ENCODE measurements at regions not wholly inside any gene's neighbourhood (a gene's known extent, or its start where the extent isn't known, plus 50 kb on each side); places are given as distances from the start of the nearest gene placed in this dataset.

- no peaks in the 10 kb centered on the region for H3K36me3 ChIP-seq (ENCODE audit: low read depth)
- no peak overlapping the region for H3K27ac ChIP-seq
- no peak overlapping the region for H2AFZ ChIP-seq
- TF ChIP-seq CTCF (conservative IDR thresholded peaks at IDR 0.05): no peak
- no peak for TF ChIP-seq EZH2 (IDR thresholded peaks at IDR 0.05; ENCODE audit: low read depth)
- H4K20me1 ChIP-seq (ENCODE audit: insufficient read depth): no peaks in the 10 kb centered on the region
- ChIA-PET POLR2A (ENCODE audit: unreplicated experiment) (no interaction called here), CTCF (no interaction called here)
- H3K9me3 ChIP-seq (ENCODE audit: insufficient read depth, low read depth): no peaks in the 10 kb centered on the region
- intact Hi-C loops (cut with micrococcal nuclease; ENCODE audit: unreplicated experiment): no loop called here
- no peaks in the 10 kb centered on the region for H3K79me2 ChIP-seq (ENCODE audit: low read depth)
- BruUV-seq (replicated peaks): no TSS peak
- no peaks in the 10 kb centered on the region for H3F3A ChIP-seq (ENCODE audit: insufficient read depth, low read depth)
- no peaks in the 10 kb centered on the region for H3K27me3 ChIP-seq (ENCODE audit: insufficient read depth, low read depth)
- H3K9me2 ChIP-seq (ENCODE audit: insufficient read depth): no peaks in the 10 kb centered on the region
- no peaks in the 10 kb centered on the region for H3K4me1 ChIP-seq (replicated peaks; ENCODE audit: insufficient read depth)
- no peak for DNase-seq
- H3K4me2 ChIP-seq: no peak overlapping the region
- H3K4me3 ChIP-seq: no peak overlapping the region
These were observed 1018.4 kb upstream of the ACVR2A start for GRCh38 chr2:146826388-146826787.

GRCh38 chr2:146821836-146822316 is 1023.0 kb upstream of the ACVR2A start:
- no peaks in the 10 kb centered on the region for H3K9me2 ChIP-seq (ENCODE audit: insufficient read depth)
- TF ChIP-seq EZH2 (IDR thresholded peaks at IDR 0.05; ENCODE audit: low read depth) (no peak), CTCF (conservative IDR thresholded peaks at IDR 0.05) (no peak)

GRCh38 chr2:146820672-146821071 is 1024.2 kb upstream of the ACVR2A start:
- no peaks in the 10 kb centered on the region for H3F3A ChIP-seq (ENCODE audit: insufficient read depth, low read depth)
- ChIA-PET POLR2A (ENCODE audit: unreplicated experiment) (no interaction called here), CTCF (no interaction called here)
- H2AFZ ChIP-seq: no peak overlapping the region
- no peaks in the 10 kb centered on the region; the same call in 1 of the 2 replicates for H3K4me1 ChIP-seq (replicated peaks; ENCODE audit: insufficient read depth)
- no peak for DNase-seq
- H3K36me3 ChIP-seq (ENCODE audit: low read depth): no peaks in the 10 kb centered on the region
- H3K4me3 ChIP-seq: no peak overlapping the region
- intact Hi-C loops (cut with micrococcal nuclease; ENCODE audit: unreplicated experiment): no loop called here
- TF ChIP-seq EZH2 (IDR thresholded peaks at IDR 0.05; ENCODE audit: low read depth): no peak
- TF ChIP-seq CTCF (conservative IDR thresholded peaks at IDR 0.05): no peak
- no peaks in the 10 kb centered on the region for H3K9me3 ChIP-seq (ENCODE audit: insufficient read depth, low read depth)
- H3K79me2 ChIP-seq (ENCODE audit: low read depth): no peaks in the 10 kb centered on the region
- H3K9me2 ChIP-seq (ENCODE audit: insufficient read depth): no peaks in the 10 kb centered on the region
- no peaks in the 10 kb centered on the region for H4K20me1 ChIP-seq (ENCODE audit: insufficient read depth)
- H3K27ac ChIP-seq: no peak overlapping the region
- no peak overlapping the region for H3K4me2 ChIP-seq
- BruUV-seq (replicated peaks): no TSS peak
- no peaks in the 10 kb centered on the region for H3K27me3 ChIP-seq (ENCODE audit: insufficient read depth, low read depth)

More at GRCh38 chr2:146821836-146822316, 1023.0 kb upstream of the ACVR2A start:
- no peak for DNase-seq
- Histone ChIP-seq H3F3A (ENCODE audit: insufficient read depth, low read depth) (no peaks in the 10 kb centered on the region), H3K27ac (no peak overlapping the region), H3K4me1 (replicated peaks; ENCODE audit: insufficient read depth) (no peaks in the 10 kb centered on the region; the same call in 1 of the 2 replicates), H3K36me3 (ENCODE audit: low read depth) (no peaks in the 10 kb centered on the region), H3K27me3 (ENCODE audit: insufficient read depth, low read depth) (no peaks in the 10 kb centered on the region), H3K4me2 (no peak overlapping the region), H3K4me3 (no peak overlapping the region), H2AFZ (no peak overlapping the region), H3K79me2 (ENCODE audit: low read depth) (no peaks in the 10 kb centered on the region), H4K20me1 (ENCODE audit: insufficient read depth) (no peaks in the 10 kb centered on the region), H3K9me3 (ENCODE audit: insufficient read depth, low read depth) (no peaks in the 10 kb centered on the region)
- POLR2A ChIA-PET (ENCODE audit: unreplicated experiment): no interaction called here
- BruUV-seq (replicated peaks): no TSS peak
- intact Hi-C loops (cut with micrococcal nuclease; ENCODE audit: unreplicated experiment): no loop called here
- CTCF ChIA-PET: no interaction called here
